ENCODE measurements at regions not wholly inside any gene's neighbourhood (a gene's known extent, or its start where the extent isn't known, plus 50 kb on each side); places are given as distances from the start of the nearest gene placed in this dataset.

- TF ChIP-seq CTCF (conservative IDR thresholded peaks at IDR 0.05) (no peak), ZFX (IDR thresholded peaks at IDR 0.05) (no peak)
Observed at GRCh38 chr15:93451822-93452221, 362.8 kb upstream of the RGMA start.

All from C4-2B (cell line).